Keratinocyte (primary cell): ENCODE measurements at regions not wholly inside any gene's neighbourhood (a gene's known extent, or its start where the extent isn't known, plus 50 kb on each side); places are given as distances from the start of the nearest gene placed in this dataset.
"Not testable (repeated sequence)": the region's sequence is repeated elsewhere in the genome, so short reads cannot be mapped to it uniquely, and the experiment has no call there.

Experiments used
- EZH2 ChIP-seq: IDR thresholded peaks from one replicate; pipeline ENCODE4 v1.6.1; 2012; ENCODE audit warnings: inconsistent platforms, mild to moderate bottlenecking, low read length, moderate library complexity
- TF ChIP-seq, protein P1 (sequence below), 3 experiments: IDR thresholded peaks in 1 of 3; conservative IDR thresholded peaks in 1 of 3; optimal IDR thresholded peaks in 1 of 3; 2 replicates in 2 of 3; 3 replicates in 1 of 3; pipeline versions ENCODE3 to v1.5.1; 2011; ENCODE audit warnings: low read length in 3 of 3, mild to moderate bottlenecking in 3 of 3, moderate library complexity in 2 of 3, control low read depth in 1 of 3, inconsistent platforms in 1 of 3; ENCODE audit not compliant: insufficient read depth in 2 of 3; ENCODE audit errors: extremely low read depth in 1 of 3

DNA sequence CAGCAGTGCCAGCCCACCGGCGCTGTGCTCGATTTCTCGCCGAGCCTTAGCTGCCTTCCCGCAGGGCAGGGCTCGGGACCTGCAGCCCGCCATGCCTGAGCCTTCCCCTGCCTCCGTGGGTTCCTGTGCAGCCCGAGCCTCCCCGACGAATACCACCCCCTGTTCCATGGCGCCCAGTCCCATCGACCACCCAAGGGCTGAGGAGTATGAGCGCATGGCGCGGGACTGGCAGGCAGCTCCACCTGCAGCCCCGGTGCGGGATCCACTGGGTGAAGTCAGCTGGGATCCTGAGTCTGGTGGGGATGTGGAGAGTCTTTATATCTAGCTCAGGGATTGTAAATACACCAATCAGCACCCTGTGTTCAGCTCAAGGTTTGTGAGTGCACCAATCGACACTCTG, 80.2 kb upstream of the TMEM178A start:
- TF ChIP-seq, protein P1, sequence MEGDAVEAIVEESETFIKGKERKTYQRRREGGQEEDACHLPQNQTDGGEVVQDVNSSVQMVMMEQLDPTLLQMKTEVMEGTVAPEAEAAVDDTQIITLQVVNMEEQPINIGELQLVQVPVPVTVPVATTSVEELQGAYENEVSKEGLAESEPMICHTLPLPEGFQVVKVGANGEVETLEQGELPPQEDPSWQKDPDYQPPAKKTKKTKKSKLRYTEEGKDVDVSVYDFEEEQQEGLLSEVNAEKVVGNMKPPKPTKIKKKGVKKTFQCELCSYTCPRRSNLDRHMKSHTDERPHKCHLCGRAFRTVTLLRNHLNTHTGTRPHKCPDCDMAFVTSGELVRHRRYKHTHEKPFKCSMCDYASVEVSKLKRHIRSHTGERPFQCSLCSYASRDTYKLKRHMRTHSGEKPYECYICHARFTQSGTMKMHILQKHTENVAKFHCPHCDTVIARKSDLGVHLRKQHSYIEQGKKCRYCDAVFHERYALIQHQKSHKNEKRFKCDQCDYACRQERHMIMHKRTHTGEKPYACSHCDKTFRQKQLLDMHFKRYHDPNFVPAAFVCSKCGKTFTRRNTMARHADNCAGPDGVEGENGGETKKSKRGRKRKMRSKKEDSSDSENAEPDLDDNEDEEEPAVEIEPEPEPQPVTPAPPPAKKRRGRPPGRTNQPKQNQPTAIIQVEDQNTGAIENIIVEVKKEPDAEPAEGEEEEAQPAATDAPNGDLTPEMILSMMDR (optimal IDR thresholded peaks at IDR 0.05 in 1 of 3, IDR thresholded peaks at IDR 0.05 in 1 of 3, conservative IDR thresholded peaks at IDR 0.05 in 1 of 3; ENCODE audit: extremely low read depth in 1 of 3, insufficient read depth in 2 of 3, low read length in 3 of 3): not testable (repeated sequence)
- TF ChIP-seq EZH2: not testable (repeated sequence)
